Body of pancreas (tissue), 4 donors: ENCODE measurements at regions not wholly inside any gene's neighbourhood (a gene's known extent, or its start where the extent isn't known, plus 50 kb on each side); places are given as distances from the start of the nearest gene placed in this dataset.

Source experiments
- POLR2A ChIP-seq, 3 donors: fragments of 450-650 bp; IDR thresholded peaks; one replicate each; pipeline ENCODE4 v1.6.1; 2016; ENCODE audit warnings: antibody characterized with exemption in 3 of 3, mild to moderate bottlenecking in 2 of 3
- TF ChIP-seq, protein P1 (sequence below), 7 experiments: fragments of 450-650 bp in 4 of 7; fragments of 200-600 bp in 3 of 7; sonication (generic) in 3 of 7; IDR thresholded peaks; one replicate each; pipeline ENCODE4 v1.5.1; 2016 to 2019; ENCODE audit warnings: antibody characterized with exemption in 7 of 7

- TF ChIP-seq, protein P1, sequence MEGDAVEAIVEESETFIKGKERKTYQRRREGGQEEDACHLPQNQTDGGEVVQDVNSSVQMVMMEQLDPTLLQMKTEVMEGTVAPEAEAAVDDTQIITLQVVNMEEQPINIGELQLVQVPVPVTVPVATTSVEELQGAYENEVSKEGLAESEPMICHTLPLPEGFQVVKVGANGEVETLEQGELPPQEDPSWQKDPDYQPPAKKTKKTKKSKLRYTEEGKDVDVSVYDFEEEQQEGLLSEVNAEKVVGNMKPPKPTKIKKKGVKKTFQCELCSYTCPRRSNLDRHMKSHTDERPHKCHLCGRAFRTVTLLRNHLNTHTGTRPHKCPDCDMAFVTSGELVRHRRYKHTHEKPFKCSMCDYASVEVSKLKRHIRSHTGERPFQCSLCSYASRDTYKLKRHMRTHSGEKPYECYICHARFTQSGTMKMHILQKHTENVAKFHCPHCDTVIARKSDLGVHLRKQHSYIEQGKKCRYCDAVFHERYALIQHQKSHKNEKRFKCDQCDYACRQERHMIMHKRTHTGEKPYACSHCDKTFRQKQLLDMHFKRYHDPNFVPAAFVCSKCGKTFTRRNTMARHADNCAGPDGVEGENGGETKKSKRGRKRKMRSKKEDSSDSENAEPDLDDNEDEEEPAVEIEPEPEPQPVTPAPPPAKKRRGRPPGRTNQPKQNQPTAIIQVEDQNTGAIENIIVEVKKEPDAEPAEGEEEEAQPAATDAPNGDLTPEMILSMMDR (IDR thresholded peaks at IDR 0.05), result no peak
- no peak for TF ChIP-seq POLR2A (IDR thresholded peaks at IDR 0.05)
Measured at GRCh38 chr3:194840661-194841514, 155.2 kb downstream of the FAM43A start.
